GM12878 (cell line): ENCODE measurements at regions not wholly inside any gene's neighbourhood (a gene's known extent, or its start where the extent isn't known, plus 50 kb on each side); places are given as distances from the start of the nearest gene placed in this dataset.

ENCODE experiments used
- ATAC-seq: fragments of 200-7000 bp; cut with Tn5 transposase; 3 replicates; pipeline ENCODE4 v1.9.1; 2020; ENCODE audit warnings: mild to moderate bottlenecking, moderate library complexity
- BruUV-seq: library from RNA; stranded (reverse); fragments of 400-500 nt; replicated peaks from 2 replicates; lab custom pipeline; 2021; lab: Mats Ljungman, UMichigan
- CTCF ChIA-PET: fragments of 300-600 bp; sonication (Branson Sonifier 250); formaldehyde crosslinking; extraction: SDS; loops from one replicate; lab custom pipeline; 2021; ENCODE audit warnings: inconsistent platforms; lab: Yijun Ruan, JAX
- POLR2A ChIA-PET: fragments of 350-600 bp; formaldehyde crosslinking; extraction: SDS; loops from one replicate; lab custom pipeline; 2021; ENCODE audit warnings: inconsistent platforms; lab: Charles Lee
- RAD21 ChIA-PET: fragments of 300-600 bp; sonication (Branson Sonifier 250); formaldehyde crosslinking; loops from one replicate; lab custom pipeline; 2023; ENCODE audit warnings: antibody characterized with exemption; ENCODE audit not compliant: unreplicated experiment; lab: Charles Lee
- SMC1A ChIA-PET: fragments of 300-600 bp; sonication (Branson Sonifier 250); formaldehyde crosslinking; loops from one replicate; lab custom pipeline; 2023; ENCODE audit not compliant: unreplicated experiment, uncharacterized antibody; lab: Charles Lee
- DNase-seq: peaks from one replicate; pipeline ENCODE4 v3.0.0-alpha.2; 2011; ENCODE audit warnings: low read depth, low spot score
- FAIRE-seq: peaks from 3 replicates; lab custom pipeline; 2011; peaks lifted over from hg19 to GRCh38; lab: Jason Lieb, UNC
- H2AFZ ChIP-seq: 2 replicates; pipeline ENCODE4 v1.6.0; 2011; ENCODE audit warnings: low read depth, low read length, control low read depth; ENCODE audit not compliant: control insufficient read depth
- H3K27ac ChIP-seq: 2 replicates; pipeline ENCODE4 v1.5.1; 2011; ENCODE audit warnings: control low read depth; ENCODE audit not compliant: control insufficient read depth, insufficient read depth
- H3K27me3 ChIP-seq, 2 experiments: replicated peaks in 1 of 2; 2 replicates each; pipeline versions ENCODE4 v1.6.0 to v1.6.1; 2011; ENCODE audit warnings: low read length in 1 of 2; ENCODE audit not compliant: control insufficient read depth in 2 of 2, insufficient read depth in 2 of 2
- H3K36me3 ChIP-seq, 2 experiments: 2 replicates each; pipeline ENCODE4 v1.5.1; 2011; ENCODE audit warnings: low read length in 1 of 2; ENCODE audit not compliant: control insufficient read depth in 2 of 2, insufficient read depth in 2 of 2
- H3K4me1 ChIP-seq: 2 replicates; pipeline ENCODE4 v1.6.1; 2011; ENCODE audit warnings: mild to moderate bottlenecking, low read length, moderate library complexity, mixed read lengths; ENCODE audit not compliant: control insufficient read depth, insufficient read depth
- H3K4me2 ChIP-seq: 2 replicates; pipeline ENCODE4 v1.6.0; 2011; ENCODE audit warnings: control low read depth; ENCODE audit not compliant: control insufficient read depth, insufficient read depth
- H3K4me3 ChIP-seq: fragments of 200-600 bp; sonication (generic); 2 replicates; pipeline ENCODE4 v1.5.1; 2016
- H3K79me2 ChIP-seq: 2 replicates; pipeline ENCODE4 v1.6.0; 2011; ENCODE audit warnings: low read length; ENCODE audit not compliant: control insufficient read depth, insufficient read depth
- H3K9ac ChIP-seq: 2 replicates; pipeline ENCODE4 v1.8.0; 2011; ENCODE audit warnings: low read length, control low read depth, mixed read lengths; ENCODE audit not compliant: control insufficient read depth, insufficient read depth
- H3K9me3 ChIP-seq: replicated peaks from 3 replicates; pipeline ENCODE4 v1.5.1; 2011; ENCODE audit warnings: mild to moderate bottlenecking, low read length; ENCODE audit not compliant: control insufficient read depth, insufficient read depth
- H4K20me1 ChIP-seq: 2 replicates; pipeline ENCODE4 v1.6.0; 2011; ENCODE audit not compliant: control insufficient read depth, insufficient read depth
- BCL11A ChIP-seq: IDR thresholded peaks from 2 replicates; pipeline ENCODE4 v1.6.1; 2011; ENCODE audit warnings: low read depth, low read length
- BCLAF1 ChIP-seq: fragments of 450-650 bp; IDR thresholded peaks from 2 replicates; pipeline ENCODE4 v1.6.1; 2017; ENCODE audit warnings: antibody characterized with exemption, mild to moderate bottlenecking, moderate library complexity
- HSF1 ChIP-seq: fragments of 150-350 bp; IDR thresholded peaks from 2 replicates; pipeline ENCODE4 v1.6.1; 2014; ENCODE audit warnings: mild to moderate bottlenecking, low read depth, low read length
- NBN ChIP-seq: fragments of 450-650 bp; IDR thresholded peaks from 2 replicates; pipeline ENCODE4 v1.6.1; 2016
- PML ChIP-seq: IDR thresholded peaks from 2 replicates; pipeline ENCODE4 v1.6.1; 2012; ENCODE audit warnings: low read length, inconsistent platforms
- SIN3A ChIP-seq: IDR thresholded peaks from 2 replicates; pipeline ENCODE4 v1.6.1; 2012; ENCODE audit warnings: low read depth, low read length, improper control_type of control experiment
- SRF ChIP-seq, 2 experiments: IDR thresholded peaks; 2 replicates each; pipeline ENCODE4 v1.6.1; 2011; ENCODE audit warnings: low read depth in 2 of 2, low read length in 2 of 2, mild to moderate bottlenecking in 1 of 2, moderate library complexity in 1 of 2
- ZNF592 ChIP-seq: fragments of 450-650 bp; IDR thresholded peaks from 2 replicates; pipeline ENCODE4 v1.6.1; 2017; ENCODE audit warnings: mild to moderate bottlenecking, moderate library complexity
- ZNF622 ChIP-seq: fragments of 450-650 bp; IDR thresholded peaks from 2 replicates; pipeline ENCODE4 v1.6.1; 2017; ENCODE audit warnings: mild to moderate bottlenecking, inconsistent platforms
- WGBS: methylation state at CpG from one replicate; pipeline ENCODE4 v1.1.6; 2016; ENCODE audit warnings: low lambda C conversion rate; ENCODE audit not compliant: insufficient replicate concordance, insufficient coverage; ENCODE audit errors: missing lambda C conversion rate; 5-methylcytosine and 5-hydroxymethylcytosine counted together
- in situ Hi-C: fragments of 300-500 bp; cut with MboI; formaldehyde crosslinking; loops from 9 replicates; pipeline ENCODE4 v1.14.3; 2018; ENCODE audit warnings: mixed read lengths
- intact Hi-C: fragments of 100-400 bp; cut with micrococcal nuclease; formaldehyde crosslinking; loops from one replicate; pipeline ENCODE4 v1.14.2; 2022; ENCODE audit not compliant: unreplicated experiment
- TF ChIP-seq, protein P1 (sequence below): fragments of 450-650 bp; IDR thresholded peaks from 2 replicates; pipeline ENCODE4 v1.6.1; 2017; ENCODE audit warnings: borderline replicate concordance
- TF ChIP-seq, protein P2 (sequence below): fragments of 450-650 bp; IDR thresholded peaks from 2 replicates; pipeline ENCODE4 v1.6.1; 2016; ENCODE audit warnings: mild to moderate bottlenecking, moderate library complexity, borderline replicate concordance

GRCh38 chr12:61999311-61999710 is 260.9 kb upstream of the USP15 start:
- Histone ChIP-seq H3K4me2 (no peak overlapping the region), H3K4me1 (no peaks in the 10 kb centered on the region), H4K20me1 (no peaks in the 10 kb centered on the region), H3K9me3 (no peaks in the 10 kb centered on the region), H3K27ac (no peak overlapping the region), H3K36me3 (no peaks in the 10 kb centered on the region), H3K27me3 (no peaks in the 10 kb centered on the region), H2AFZ (no peak overlapping the region), H3K4me3 (no peak overlapping the region), H3K9ac (no peak overlapping the region), H3K79me2 (no peaks in the 10 kb centered on the region)
- DNase-seq (no peak), FAIRE-seq (no peak), ATAC-seq (no peak)
- ChIA-PET SMC1A (no interaction called here), RAD21 (no interaction called here), POLR2A (no interaction called here), CTCF (no interaction called here)
- BruUV-seq: no TSS peak
- in situ Hi-C loops (no loop called here), intact Hi-C loops (loop anchor here (10.0 kb wide), 2 partner anchors 455 to 1305 kb away; no protein-coding TSS in a partner anchor)
- 56% methylated on average over 4 of the region's 4 CpGs for WGBS
- TF ChIP-seq ZNF592 (no peak), BCL11A (no peak), NBN (no peak), SRF (IDR thresholded peaks at IDR 0.05; ENCODE audit: low read depth in 2 of 2, low read length in 2 of 2) (no peak), HSF1 (no peak), ZNF622 (no peak), SIN3A (no peak), BCLAF1 (no peak), PML (no peak)
- TF ChIP-seq, protein P1, sequence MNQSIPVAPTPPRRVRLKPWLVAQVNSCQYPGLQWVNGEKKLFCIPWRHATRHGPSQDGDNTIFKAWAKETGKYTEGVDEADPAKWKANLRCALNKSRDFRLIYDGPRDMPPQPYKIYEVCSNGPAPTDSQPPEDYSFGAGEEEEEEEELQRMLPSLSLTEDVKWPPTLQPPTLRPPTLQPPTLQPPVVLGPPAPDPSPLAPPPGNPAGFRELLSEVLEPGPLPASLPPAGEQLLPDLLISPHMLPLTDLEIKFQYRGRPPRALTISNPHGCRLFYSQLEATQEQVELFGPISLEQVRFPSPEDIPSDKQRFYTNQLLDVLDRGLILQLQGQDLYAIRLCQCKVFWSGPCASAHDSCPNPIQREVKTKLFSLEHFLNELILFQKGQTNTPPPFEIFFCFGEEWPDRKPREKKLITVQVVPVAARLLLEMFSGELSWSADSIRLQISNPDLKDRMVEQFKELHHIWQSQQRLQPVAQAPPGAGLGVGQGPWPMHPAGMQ: no peak
- TF ChIP-seq, protein P2, sequence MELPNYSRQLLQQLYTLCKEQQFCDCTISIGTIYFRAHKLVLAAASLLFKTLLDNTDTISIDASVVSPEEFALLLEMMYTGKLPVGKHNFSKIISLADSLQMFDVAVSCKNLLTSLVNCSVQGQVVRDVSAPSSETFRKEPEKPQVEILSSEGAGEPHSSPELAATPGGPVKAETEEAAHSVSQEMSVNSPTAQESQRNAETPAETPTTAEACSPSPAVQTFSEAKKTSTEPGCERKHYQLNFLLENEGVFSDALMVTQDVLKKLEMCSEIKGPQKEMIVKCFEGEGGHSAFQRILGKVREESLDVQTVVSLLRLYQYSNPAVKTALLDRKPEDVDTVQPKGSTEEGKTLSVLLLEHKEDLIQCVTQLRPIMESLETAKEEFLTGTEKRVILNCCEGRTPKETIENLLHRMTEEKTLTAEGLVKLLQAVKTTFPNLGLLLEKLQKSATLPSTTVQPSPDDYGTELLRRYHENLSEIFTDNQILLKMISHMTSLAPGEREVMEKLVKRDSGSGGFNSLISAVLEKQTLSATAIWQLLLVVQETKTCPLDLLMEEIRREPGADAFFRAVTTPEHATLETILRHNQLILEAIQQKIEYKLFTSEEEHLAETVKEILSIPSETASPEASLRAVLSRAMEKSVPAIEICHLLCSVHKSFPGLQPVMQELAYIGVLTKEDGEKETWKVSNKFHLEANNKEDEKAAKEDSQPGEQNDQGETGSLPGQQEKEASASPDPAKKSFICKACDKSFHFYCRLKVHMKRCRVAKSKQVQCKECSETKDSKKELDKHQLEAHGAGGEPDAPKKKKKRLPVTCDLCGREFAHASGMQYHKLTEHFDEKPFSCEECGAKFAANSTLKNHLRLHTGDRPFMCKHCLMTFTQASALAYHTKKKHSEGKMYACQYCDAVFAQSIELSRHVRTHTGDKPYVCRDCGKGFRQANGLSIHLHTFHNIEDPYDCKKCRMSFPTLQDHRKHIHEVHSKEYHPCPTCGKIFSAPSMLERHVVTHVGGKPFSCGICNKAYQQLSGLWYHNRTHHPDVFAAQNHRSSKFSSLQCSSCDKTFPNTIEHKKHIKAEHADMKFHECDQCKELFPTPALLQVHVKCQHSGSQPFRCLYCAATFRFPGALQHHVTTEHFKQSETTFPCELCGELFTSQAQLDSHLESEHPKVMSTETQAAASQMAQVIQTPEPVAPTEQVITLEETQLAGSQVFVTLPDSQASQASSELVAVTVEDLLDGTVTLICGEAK: no peak
